NK-92 treated with Interleukin-12 subunit alpha and Interleukin-12 subunit beta, amount 100 ng/mL, for 24 hours (cell line): ENCODE measurements at regions not wholly inside any gene's neighbourhood (a gene's known extent, or its start where the extent isn't known, plus 50 kb on each side); places are given as distances from the start of the nearest gene placed in this dataset.

ENCODE experiments used
- DNase-seq: peaks from one replicate; lab custom pipeline; 2025; lab: John Stamatoyannopoulos, UW

DNA sequence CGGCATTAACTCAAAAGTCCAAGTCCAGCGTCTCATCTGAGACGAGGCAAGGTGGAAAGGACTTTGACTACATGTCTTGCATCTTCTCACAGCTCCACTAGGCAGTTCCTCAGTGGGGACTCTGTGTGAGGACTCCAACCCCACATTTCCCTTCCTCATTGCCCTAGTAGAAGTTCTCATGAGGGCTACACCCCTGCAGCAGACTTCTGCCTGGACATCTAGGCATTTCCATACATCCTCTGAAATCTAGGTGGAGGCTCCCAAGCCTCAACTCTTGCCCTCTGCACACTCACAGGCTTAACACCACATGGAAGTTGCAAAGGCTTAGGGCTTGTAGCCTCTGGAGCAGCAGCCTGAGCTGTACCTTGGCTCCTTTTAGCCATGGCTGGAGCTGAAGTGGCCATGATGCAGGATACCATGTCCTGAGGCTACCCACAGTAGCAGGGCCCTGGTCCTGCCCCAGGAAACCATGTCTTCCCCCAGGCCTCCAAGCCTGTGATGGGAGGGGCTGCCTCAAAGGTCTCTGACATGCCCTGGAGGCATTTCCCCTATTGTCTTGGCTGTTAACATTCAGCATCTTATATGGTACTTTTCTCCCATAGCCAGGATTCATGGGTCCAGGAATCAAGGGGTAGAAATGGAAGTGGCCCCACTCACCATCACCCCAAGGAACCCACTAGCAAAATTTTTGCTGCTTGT is 194.6 kb upstream of the KCNG1 start:
- DNase-seq = no peak

DNA sequence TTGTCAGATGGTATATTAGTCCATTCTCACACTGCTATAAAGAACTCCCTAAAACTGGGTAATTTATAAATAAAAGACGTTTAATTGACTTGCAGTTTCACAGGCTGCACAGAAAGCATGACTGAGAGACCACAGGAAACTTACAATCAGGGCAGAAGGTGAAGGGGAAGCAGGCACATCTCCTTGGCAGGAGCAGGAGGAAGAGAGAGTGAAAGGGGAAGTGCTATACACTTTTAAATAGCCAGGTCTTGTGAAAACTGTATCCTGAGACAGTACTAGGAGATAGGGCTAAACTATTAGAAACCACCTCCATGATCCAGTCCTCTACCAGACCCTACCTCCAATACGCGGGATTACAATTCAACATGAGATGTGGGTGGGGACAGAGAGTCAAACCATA is 193.9 kb upstream of the KCNG1 start:
- DNase-seq = no peak

DNA sequence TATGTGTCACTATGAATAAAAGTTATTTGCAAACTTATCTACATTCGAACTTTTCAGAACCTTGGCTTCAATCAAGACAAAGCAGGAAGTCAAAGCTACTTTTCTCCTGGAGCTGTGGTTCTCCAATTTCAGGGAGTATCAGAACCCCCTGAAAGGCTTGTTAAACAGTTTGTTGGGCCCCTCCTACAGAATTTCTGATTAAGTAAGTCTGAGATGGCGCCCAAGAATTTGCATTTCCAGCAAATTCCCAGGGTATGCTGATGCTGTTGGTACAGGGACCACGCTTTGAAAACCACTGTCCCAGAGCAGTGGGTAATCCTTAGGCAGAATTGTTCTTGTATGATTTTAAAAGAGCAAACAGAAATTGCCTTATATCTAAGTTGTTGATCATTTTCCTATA is 189.9 kb upstream of the KCNG1 start:
- DNase-seq = no peak

DNA sequence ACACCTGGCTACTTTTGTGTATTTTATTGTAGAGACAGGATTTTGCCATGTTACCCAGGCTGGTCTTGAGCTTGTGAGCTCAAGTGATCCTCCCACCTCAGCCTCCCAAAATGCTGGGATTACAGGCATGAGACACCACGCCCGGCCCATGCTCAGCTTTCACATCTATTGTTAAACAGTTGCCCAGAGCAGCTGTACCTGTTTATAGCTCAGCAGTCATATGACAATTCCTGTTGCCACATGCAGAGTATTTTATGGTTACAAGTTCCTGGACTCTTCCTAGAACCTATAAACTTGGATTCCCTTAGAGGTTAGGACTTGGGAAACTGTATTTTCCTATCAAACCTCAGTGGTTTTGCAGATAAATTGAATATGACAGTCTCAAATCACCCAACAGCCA is 188.3 kb upstream of the KCNG1 start:
- no peak for DNase-seq

DNA sequence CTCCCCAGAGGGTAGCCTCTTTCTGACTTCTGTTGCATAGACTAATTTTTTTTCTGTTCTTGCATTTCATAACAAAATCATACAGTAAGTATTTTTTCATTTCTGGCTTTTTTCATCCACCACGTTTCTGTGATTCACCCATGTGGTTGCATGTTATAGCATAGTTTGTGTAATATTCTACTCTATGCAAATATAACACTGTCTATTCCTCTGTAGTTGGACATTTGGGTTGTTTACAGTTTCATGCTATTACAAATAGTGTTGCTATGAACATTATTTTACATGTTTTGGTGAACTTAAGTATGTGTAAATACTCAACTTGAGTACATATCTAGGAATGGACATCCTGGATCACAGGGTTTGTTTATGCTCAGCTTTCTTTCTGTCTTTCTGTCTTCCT is 187.2 kb upstream of the KCNG1 start:
- DNase-seq = no peak

DNA sequence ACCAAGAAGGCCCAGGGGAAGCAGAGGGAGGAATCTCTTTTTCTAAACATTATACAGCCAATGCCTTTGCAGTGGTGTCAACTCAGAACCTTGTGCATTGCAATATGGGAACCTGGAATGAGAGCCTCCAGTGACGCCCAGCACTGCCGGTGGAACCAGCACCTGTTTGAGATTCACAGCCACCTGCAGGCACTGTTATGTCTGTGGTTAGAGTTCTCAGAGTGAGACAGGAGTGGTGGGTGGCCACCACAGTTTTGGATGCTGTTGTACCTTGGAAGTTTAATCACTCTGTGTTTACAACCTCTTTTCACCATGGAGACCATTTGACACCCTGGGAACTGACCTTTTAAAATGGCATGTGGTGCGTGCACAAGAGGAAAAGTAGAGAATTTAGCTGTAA is 185.3 kb upstream of the KCNG1 start:
- DNase-seq = no peak

GRCh38 chr20:51206032-51206662 is 183.2 kb upstream of the KCNG1 start:
- no peak for DNase-seq

DNA sequence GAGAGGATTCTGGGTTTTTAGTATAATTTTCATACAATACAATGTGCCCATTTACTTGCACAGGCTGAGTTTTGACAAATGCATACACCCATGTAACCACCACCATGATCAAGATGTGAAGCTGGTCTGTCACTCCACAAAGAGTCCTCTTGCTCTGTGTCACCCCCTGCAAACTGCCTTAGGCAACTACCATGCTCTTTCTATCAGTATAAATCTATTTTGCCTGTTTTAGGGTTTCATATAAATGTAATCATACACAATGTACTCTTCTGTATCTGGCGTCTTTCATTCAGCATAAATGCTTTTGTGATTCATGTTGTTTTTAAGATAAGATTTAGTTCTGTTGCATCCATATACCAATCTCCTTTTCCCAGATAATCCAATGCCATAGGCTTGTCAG is 181.9 kb upstream of the KCNG1 start:
- DNase-seq = no peak

DNA sequence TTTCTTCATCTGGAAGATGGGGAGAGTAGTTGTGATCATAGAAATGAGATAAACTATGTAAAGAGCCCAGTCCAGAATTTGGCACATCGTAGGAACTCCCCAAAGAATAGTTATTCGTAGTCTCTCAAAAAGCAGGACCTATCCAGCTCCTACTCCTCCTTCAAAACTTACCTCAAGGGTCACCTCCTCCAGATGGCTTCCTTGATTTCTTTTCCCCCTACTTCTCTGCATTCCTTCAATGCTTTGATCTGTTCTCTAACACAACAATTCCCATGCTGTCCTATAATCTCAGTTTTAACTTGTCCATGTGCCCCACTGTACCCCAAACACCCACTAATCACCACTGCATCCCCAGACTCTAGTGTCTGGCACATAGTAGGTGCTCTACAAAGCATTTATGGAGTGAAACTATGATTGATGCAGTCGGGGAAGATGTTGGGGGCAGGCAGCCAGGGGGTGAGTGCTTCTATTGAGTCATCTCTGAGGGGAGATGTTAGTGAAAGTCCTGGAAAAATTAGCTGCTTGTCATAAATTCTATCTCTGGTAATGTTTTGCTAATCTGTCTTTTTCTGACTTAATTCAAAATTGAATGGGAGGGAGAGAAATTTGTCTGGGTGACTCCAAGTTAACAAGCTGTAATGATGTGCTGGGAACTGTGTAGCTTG is 181.3 kb upstream of the KCNG1 start:
- DNase-seq = no peak

DNA sequence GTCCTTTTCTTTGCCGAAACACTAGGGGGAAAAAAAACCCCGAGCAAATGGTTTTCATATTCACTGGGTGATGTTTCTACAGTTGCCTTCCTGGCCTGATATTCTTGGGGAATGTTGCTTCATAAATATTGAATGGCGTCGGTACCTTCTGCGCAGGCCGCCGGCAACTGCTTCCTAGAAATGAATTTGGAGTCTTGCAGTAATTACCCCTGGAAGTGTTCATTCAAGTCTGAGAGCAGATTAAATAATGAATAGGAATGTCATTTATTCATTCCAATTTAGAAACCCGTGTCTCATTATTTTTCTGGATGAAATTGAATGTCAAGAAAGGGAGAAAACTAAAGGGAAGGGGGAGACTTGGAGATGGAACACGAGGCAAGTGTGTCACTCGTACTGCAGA is 179.4 kb upstream of the KCNG1 start:
- DNase-seq = no peak

DNA sequence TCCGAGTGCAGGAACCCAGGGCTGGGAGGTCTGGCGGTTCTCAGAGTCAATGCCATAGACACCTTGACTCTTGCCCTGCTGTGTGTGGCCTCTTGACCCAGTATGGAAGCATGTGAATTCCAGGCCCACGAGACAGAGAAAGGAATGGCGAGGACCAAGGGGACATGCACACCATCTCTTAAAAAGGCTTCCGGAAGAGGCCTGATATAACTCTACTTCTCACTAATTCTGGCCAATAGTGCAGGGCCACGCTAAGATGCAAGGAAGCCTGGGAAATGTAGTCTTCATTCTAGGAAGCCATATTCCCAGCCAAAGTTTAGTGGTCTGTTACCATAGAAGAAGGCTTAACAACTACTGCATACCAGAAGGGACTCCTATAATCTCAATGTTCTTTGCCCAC is 177.0 kb upstream of the KCNG1 start:
- no peak for DNase-seq

DNA sequence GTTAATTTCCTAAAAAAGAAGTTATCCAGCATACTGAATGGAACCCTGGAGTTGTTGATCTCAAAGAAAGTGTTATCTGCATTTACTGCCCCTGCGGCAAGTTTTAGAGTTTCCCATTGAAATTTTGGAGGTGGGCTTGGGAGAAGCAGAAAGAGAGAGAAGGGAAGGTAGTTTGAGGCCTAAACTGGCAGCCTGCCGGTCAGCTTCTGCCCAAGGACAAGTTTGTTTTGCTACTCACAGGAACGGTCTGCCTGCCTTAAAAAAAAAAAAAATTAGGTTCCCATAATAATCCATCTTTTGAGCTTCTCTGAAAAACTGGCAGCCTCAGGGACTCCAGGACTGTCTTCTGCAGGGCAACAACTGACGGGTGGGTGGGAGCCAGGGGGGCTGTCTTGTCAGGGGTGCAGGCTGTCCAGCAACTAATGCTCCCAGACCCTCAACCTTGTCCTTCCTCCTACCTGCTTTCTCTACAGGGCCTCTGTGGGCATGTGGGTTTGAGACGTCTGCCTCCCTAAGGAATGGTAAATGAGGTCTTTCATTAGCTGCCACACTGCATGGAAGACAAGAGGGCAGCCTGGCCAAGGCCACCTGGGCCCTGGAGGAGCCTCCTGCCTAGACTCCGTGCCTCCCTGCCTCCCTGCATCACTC is 176.1 kb upstream of the KCNG1 start:
- no peak for DNase-seq

- DNase-seq = no peak
These were observed 175.3 kb upstream of the KCNG1 start for GRCh38 chr20:51198238-51198637.

GRCh38 chr20:51196991-51197651 is 174.2 kb upstream of the KCNG1 start:
- DNase-seq = no peak

DNA sequence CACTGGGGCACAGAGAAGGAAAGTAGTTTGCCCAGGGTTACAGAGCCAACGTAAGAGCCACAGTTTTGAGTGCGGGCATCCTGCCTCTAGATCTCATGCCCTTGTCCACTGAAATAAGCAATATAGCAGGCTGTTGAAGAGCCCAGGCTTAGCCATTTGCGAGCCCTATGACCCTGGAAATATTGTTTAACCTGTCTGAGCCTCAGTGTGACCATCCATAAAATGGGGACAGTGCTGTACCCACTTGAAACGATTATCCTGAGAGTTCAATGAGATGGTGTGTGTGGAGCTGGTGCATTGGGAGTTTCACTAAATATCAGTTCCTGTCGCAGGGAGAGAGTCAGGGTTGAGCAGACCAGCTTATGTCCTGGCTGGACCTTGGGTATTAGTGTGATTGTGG is 173.1 kb upstream of the KCNG1 start:
- DNase-seq = no peak

DNA sequence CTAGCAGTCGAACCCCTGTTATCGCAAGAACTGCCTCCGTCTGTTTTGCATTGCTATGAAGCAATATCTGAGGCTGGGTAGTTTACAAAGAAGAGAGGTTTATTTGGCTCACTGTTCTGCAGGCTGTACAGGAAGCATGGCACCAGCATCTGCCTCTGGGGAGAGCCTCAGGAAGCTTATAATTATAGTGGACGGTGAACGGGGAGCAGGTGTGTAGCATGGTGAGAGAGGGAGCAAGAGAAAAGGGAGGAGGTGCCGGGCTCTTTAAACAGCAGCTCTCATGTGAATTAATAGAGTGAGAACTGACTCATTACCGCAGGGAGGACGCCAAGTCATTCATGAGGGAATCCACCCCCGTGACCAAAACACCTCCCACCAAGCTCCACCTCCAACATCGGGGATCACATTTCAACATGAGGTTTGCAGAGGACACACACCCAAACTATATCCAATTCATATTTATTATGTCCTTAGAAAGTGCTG is 172.6 kb upstream of the KCNG1 start:
- no peak for DNase-seq

DNA sequence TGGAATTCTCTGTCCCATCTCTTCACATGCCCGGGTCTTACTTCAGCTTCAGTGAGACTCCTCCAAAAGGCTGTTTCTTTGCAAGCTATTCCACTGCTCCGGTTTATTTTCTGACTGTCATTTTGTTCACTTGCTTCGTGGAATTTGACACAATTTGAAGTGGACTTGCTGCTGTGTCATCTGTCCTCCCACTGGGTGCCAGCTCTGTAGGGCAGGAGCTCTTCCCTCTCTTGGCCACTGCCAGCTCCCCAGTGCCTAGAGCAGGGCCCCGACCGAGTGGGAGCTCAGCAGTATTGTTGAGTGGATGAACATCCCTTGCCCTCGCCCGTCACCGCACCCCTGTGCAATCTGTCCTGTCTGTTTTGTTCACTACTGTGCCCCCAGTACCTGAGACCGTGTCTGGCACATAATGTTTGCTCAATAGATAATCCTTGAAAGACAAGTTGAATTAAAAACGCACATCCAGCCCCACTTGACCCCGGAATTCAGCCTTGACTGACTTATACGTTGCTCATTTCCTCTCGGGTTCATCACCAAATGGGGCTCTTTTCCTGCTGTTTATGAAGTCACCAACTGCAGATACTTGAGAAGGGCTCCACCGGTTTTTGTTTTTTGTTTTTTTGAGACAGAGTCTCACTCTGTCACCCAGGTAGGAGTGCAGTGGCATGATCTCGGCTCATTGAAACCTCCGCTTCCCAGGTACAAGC is 170.3 kb upstream of the KCNG1 start:
- no peak for DNase-seq

DNA sequence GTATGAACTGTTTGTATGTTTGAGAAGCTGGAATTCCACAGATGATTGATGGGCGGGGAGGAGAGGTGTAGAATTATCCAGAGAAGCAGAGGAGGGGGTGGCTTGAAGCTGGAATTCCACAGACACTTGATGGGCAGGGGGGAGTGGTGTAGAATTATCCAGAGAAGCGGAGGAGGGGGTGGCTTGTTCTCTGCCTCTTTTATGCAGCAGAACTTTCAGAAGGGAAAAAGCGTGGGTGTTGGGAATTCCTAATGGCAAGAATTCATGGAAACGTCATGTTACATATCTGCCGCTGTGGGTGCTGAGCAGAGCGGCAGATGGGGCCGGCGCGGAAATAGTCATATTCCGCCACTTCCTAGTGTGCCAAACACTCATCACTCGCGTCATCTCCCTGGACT is 167.9 kb upstream of the KCNG1 start:
- no peak for DNase-seq

DNA sequence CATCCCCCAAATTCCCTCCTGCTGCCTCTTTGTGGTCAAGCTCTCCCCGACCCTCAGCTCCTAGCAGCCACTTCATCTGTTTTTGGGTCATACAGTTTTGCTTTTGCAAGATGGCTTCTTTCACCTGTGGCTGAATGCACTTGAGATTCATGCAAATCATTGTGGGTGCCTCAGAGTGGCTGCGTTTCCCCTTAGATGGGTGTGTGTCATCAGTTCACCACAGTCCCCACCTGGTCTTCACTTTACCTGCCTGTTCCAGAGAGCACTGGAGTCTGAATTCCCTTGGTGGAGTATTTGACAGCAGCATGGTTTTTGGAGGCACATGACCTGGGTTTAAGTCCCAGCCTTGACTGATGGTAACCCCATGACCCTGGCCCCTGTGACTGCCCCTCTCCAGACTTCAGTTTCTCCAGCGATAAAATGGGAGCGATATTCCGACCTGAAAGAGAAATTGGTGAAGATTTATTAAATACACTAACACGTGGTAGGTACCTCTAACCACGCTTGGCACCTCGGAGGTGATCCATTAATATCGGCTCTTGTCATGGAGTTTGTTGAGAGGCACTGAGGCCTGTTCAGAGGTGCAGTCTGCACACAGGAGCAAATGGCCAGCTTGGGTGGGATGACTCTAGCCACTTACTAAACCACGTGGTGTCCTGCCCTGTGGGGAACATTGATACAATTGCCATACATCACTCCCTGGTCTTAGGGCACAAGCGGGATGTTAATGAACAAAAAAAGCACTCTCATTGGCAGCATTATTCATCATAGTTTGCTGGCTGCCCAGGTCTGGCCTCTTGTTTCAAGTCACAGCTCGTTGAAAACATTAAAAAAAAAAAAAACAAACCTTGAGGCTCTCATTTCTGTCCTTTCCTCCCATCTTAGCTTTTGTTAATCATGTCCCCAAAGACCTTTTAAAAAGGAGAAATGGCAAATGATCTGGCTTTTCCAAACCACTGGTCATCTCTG is 167.2 kb upstream of the KCNG1 start:
- peak; percentile 63 for DNase-seq

DNA sequence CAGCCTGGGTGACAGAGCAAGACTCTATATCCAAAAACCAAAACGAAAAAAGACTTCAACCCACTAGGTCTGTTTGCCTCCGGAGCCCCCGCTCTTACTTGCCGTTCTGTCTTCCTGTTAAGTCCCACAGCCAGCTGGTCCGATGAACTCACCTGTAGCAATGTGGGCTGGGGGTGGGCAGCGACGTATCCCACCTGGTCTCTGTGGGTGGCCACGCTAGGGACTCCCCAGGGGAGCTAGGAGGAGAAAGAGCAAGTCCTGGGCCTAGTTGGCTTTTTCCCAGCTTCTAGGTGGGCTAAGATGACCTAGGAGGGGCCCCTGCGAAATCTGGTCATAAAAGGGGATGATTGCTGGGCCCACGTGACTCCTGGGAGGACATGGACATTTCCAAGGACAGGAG is 166.0 kb upstream of the KCNG1 start:
- no peak for DNase-seq

DNA sequence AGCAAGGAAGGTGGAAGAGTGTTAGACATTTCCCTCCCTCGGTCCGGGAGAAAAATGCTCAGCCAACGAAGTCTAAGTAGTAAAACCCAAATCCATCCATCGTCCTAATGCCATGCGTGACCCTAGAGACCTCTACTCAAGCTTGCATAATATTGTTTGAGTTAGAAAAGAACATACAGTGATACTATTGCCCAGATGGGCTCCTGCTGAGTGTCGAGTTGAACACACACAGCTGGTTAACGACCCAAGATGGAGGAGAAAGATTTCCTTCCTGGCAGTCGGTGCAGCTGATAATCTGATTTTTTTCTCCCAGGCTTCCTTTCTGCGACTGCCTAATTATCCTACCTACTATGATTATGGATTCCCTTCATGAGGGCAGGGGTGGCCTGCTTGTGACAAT is 164.4 kb upstream of the KCNG1 start:
- DNase-seq = no peak
